CD14-positive monocyte (primary cell): ENCODE measurements at regions not wholly inside any gene's neighbourhood (a gene's known extent, or its start where the extent isn't known, plus 50 kb on each side); places are given as distances from the start of the nearest gene placed in this dataset.

Experiments
- DNase-seq, 3 donors: peaks; one replicate each; pipeline ENCODE4 v3.0.0-alpha.2; 2011 to 2022
- H2AFZ ChIP-seq: 2 replicates; pipeline ENCODE4 v1.6.0; 2012; ENCODE audit warnings: mild to moderate bottlenecking, low read depth, low read length, inconsistent platforms; ENCODE audit not compliant: insufficient read depth, poor library complexity, severe bottlenecking
- H3K27ac ChIP-seq, 2 donors: 1 replicate in 1 of 2; 2 replicates in 1 of 2; pipeline ENCODE4 v1.5.1; 2012 to 2013; ENCODE audit warnings: low read length in 2 of 2, control low read depth in 1 of 2, inconsistent platforms in 1 of 2, low read depth in 1 of 2, mild to moderate bottlenecking in 1 of 2
- H3K27me3 ChIP-seq, 2 donors: one replicate each; pipeline versions ENCODE4 v1.6.0 to v1.6.1; 2011 to 2013; ENCODE audit warnings: low read length in 2 of 2; ENCODE audit not compliant: control insufficient read depth in 2 of 2, insufficient read depth in 2 of 2
- H3K36me3 ChIP-seq, 2 donors: replicated peaks in 1 of 2; 1 replicate in 1 of 2; 2 replicates in 1 of 2; pipeline versions ENCODE4 v1.5.1 to v1.6.1; 2012 to 2013; ENCODE audit warnings: low read length in 2 of 2, control low read depth in 1 of 2, inconsistent platforms in 1 of 2, mild to moderate bottlenecking in 1 of 2; ENCODE audit not compliant: insufficient read depth in 2 of 2, control insufficient read depth in 1 of 2
- H3K4me1 ChIP-seq, 2 donors: 1 replicate in 1 of 2; 2 replicates in 1 of 2; pipeline versions ENCODE4 v1.5.1 to v1.6.1; 2012 to 2013; ENCODE audit warnings: low read length in 2 of 2, control low read depth in 1 of 2, inconsistent platforms in 1 of 2, mild to moderate bottlenecking in 1 of 2, moderate library complexity in 1 of 2; ENCODE audit not compliant: insufficient read depth in 2 of 2, control insufficient read depth in 1 of 2
- H3K4me2 ChIP-seq: replicated peaks from 2 replicates; pipeline ENCODE3; 2012; ENCODE audit warnings: low read length, moderate library complexity, mild to moderate bottlenecking; ENCODE audit not compliant: poor library complexity, severe bottlenecking; ENCODE audit errors: extremely low read depth
- H3K4me3 ChIP-seq, 3 experiments: fragments of 200-600 bp in 1 of 3; sonication (generic) in 1 of 3; replicated peaks in 1 of 3; 1 replicate in 2 of 3; 2 replicates in 1 of 3; pipeline ENCODE4 v1.5.1; 2011 to 2013; ENCODE audit warnings: low read length in 3 of 3, mild to moderate bottlenecking in 3 of 3, control low read depth in 2 of 3, low read depth in 2 of 3, inconsistent platforms in 1 of 3, moderate library complexity in 1 of 3
- H3K79me2 ChIP-seq: 2 replicates; pipeline ENCODE4 v1.6.0; 2012; ENCODE audit warnings: mild to moderate bottlenecking, control low read depth, inconsistent platforms, low read length, moderate library complexity; ENCODE audit not compliant: insufficient read depth
- H3K9ac ChIP-seq: 2 replicates; pipeline ENCODE4 v1.6.0; 2017; ENCODE audit warnings: low read length, mild to moderate bottlenecking; ENCODE audit not compliant: insufficient read depth, poor library complexity, severe bottlenecking
- H3K9me3 ChIP-seq, 2 donors: replicated peaks in 1 of 2; 1 replicate in 1 of 2; 2 replicates in 1 of 2; pipeline versions ENCODE4 v1.5.1 to v1.6.1; 2012 to 2013; ENCODE audit warnings: low read length in 2 of 2, control low read depth in 1 of 2; ENCODE audit not compliant: control insufficient read depth in 1 of 2, insufficient read depth in 1 of 2
- H4K20me1 ChIP-seq: 2 replicates; pipeline ENCODE4 v1.6.0; 2012; ENCODE audit warnings: mild to moderate bottlenecking, low read length, control low read depth, moderate library complexity; ENCODE audit not compliant: insufficient read depth
- H3K27ac Mint-ChIP-seq, 7 donors: one replicate each; pipeline ENCODE4 v1.8.0; 2020; ENCODE audit warnings: mild to moderate bottlenecking in 7 of 7, mixed read lengths in 7 of 7, moderate library complexity in 6 of 7, inconsistent platforms in 2 of 7
- H3K27me3 Mint-ChIP-seq, 3 donors: one replicate each; pipeline ENCODE4 v1.8.0; 2021 to 2022; ENCODE audit warnings: low read depth in 3 of 3, mild to moderate bottlenecking in 3 of 3, mixed read lengths in 3 of 3, moderate library complexity in 3 of 3, inconsistent platforms in 1 of 3
- H3K36me3 Mint-ChIP-seq, 2 donors: one replicate each; pipeline ENCODE4 v1.8.0; 2020; ENCODE audit warnings: mixed read lengths in 2 of 2, inconsistent platforms in 1 of 2, mild to moderate bottlenecking in 1 of 2
- H3K4me1 Mint-ChIP-seq: one replicate; pipeline ENCODE4 v1.8.0; 2020; ENCODE audit warnings: mild to moderate bottlenecking, mixed read lengths
- H3K4me3 Mint-ChIP-seq, 2 donors: one replicate each; pipeline ENCODE4 v1.8.0; 2020; ENCODE audit warnings: mild to moderate bottlenecking in 2 of 2, mixed read lengths in 2 of 2, moderate library complexity in 1 of 2
- H3K9me3 Mint-ChIP-seq, 7 donors: one replicate each; pipeline ENCODE4 v1.8.0; 2020 to 2022; ENCODE audit warnings: mixed read lengths in 7 of 7, mild to moderate bottlenecking in 6 of 7, moderate library complexity in 6 of 7, inconsistent platforms in 2 of 7
- WGBS: methylation state at CpG from one replicate; pipeline ENCODE4 v1.1.5; 2013; ENCODE audit warnings: missing lambda C conversion rate; ENCODE audit not compliant: insufficient coverage; 5-methylcytosine and 5-hydroxymethylcytosine counted together
- intact Hi-C, 2 donors: fragments of 100-400 bp; cut with micrococcal nuclease; formaldehyde crosslinking; loops; one replicate each; pipeline versions ENCODE4 v1.15.0 to v1.15.1; 2023
- TF ChIP-seq, protein P1 (sequence below): fragments of 200-600 bp; IDR thresholded peaks from one replicate; pipeline ENCODE4 v1.8.0; 2022; ENCODE audit warnings: antibody characterized with exemption, mild to moderate bottlenecking

DNA sequence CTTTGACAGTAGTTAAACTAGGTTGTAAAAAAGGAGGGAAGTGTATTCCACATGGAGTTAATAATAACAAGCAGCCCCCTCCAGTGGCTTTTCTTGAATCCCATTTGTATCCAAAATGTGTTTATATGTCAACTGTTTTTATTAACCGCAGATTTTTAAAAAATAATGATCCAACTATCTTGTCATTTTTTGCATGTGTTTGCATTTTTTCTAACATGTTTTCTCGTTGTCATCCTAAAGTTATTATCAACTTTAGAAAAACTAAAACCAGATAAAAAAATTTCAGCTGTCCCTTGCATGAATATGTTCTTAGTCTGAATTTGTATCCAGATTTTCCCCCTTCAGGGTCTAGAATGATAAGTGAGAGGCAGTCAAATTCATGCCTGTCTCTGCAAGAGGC, 1063.3 kb downstream of the BCL11A start:
- no peak overlapping the region for H3K9ac ChIP-seq
- H4K20me1 ChIP-seq = no peaks in the 10 kb centered on the region
- no peak overlapping the region for H3K27ac ChIP-seq
- no peaks in the 10 kb centered on the region for H3K4me1 ChIP-seq
- H3K27me3 Mint-ChIP-seq = no peaks in the 10 kb centered on the region
- H3K36me3 Mint-ChIP-seq = no peaks in the 10 kb centered on the region
- H2AFZ ChIP-seq = no peak overlapping the region
- peaks cover 0 to 9% (median 3%) of the 10 kb centered on the region in 7 donors for H3K9me3 Mint-ChIP-seq
- H3K9me3 ChIP-seq = no peaks in the 10 kb centered on the region
- no peak for DNase-seq
- H3K79me2 ChIP-seq = no peaks in the 10 kb centered on the region
- intact Hi-C loops = no loop called here
- TF ChIP-seq, protein P1, sequence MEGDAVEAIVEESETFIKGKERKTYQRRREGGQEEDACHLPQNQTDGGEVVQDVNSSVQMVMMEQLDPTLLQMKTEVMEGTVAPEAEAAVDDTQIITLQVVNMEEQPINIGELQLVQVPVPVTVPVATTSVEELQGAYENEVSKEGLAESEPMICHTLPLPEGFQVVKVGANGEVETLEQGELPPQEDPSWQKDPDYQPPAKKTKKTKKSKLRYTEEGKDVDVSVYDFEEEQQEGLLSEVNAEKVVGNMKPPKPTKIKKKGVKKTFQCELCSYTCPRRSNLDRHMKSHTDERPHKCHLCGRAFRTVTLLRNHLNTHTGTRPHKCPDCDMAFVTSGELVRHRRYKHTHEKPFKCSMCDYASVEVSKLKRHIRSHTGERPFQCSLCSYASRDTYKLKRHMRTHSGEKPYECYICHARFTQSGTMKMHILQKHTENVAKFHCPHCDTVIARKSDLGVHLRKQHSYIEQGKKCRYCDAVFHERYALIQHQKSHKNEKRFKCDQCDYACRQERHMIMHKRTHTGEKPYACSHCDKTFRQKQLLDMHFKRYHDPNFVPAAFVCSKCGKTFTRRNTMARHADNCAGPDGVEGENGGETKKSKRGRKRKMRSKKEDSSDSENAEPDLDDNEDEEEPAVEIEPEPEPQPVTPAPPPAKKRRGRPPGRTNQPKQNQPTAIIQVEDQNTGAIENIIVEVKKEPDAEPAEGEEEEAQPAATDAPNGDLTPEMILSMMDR = no peak
- H3K4me3 Mint-ChIP-seq = no peak overlapping the region
- no peaks in the 10 kb centered on the region for H3K27me3 ChIP-seq
- H3K4me2 ChIP-seq = no peak overlapping the region
- H3K36me3 ChIP-seq = no peaks in the 10 kb centered on the region
- no peaks in the 10 kb centered on the region for H3K4me1 Mint-ChIP-seq
- no peak overlapping the region for H3K27ac Mint-ChIP-seq
- no CpG with 5 or more reads among the region's 2 CpGs for WGBS
- H3K4me3 ChIP-seq = no peak overlapping the region

DNA sequence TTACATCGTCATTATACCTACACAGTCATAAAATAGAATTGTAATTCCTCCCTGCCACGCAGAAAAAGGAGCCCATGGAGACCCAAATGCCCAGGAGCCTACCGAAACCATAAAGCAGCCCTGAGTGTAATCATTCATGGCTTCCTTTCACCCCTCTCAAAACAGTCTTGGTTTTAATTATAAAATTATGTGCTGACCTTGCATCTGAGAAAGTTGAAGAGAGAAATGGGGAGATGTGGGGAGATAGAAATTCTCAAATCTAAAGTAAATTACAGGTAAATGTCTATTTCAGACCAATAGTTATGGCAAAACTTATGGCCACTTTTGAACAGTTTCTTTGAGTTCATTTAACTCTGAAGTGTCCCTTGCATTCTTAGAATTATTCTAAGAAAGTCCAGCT, 1068.8 kb downstream of the BCL11A start:
- DNase-seq = no peak
- Histone ChIP-seq H3K9ac (no peak overlapping the region), H3K4me2 (no peak overlapping the region), H3K79me2 (no peaks in the 10 kb centered on the region), H2AFZ (no peak overlapping the region), H3K27me3 (no peaks in the 10 kb centered on the region), H3K9me3 (peaks cover 2 to 3% of the 10 kb centered on the region in 2 donors), H4K20me1 (no peaks in the 10 kb centered on the region), H3K4me1 (no peaks in the 10 kb centered on the region), H3K27ac (no peak overlapping the region), H3K36me3 (no peaks in the 10 kb centered on the region), H3K4me3 (no peak overlapping the region)
- H3K27ac Mint-ChIP-seq = no peak overlapping the region
- peaks cover 0 to 8% (median 3%) of the 10 kb centered on the region in 7 donors for H3K9me3 Mint-ChIP-seq
- TF ChIP-seq, protein P1 = no peak
- no peaks in the 10 kb centered on the region for H3K36me3 Mint-ChIP-seq
- no CpG with 5 or more reads among the region's 3 CpGs for WGBS
- intact Hi-C loops = no loop called here
- no peaks in the 10 kb centered on the region for H3K27me3 Mint-ChIP-seq
- no peaks in the 10 kb centered on the region for H3K4me1 Mint-ChIP-seq
- H3K4me3 Mint-ChIP-seq = no peak overlapping the region
